Peyer's patch (tissue), 4 donors: ENCODE measurements at regions not wholly inside any gene's neighbourhood (a gene's known extent, or its start where the extent isn't known, plus 50 kb on each side); places are given as distances from the start of the nearest gene placed in this dataset.

Source experiments
- POLR2A ChIP-seq, 2 donors: fragments of 450-650 bp; IDR thresholded peaks; one replicate each; pipeline ENCODE4 v1.5.1; 2017; ENCODE audit warnings: antibody characterized with exemption in 2 of 2, mild to moderate bottlenecking in 2 of 2, moderate library complexity in 2 of 2
- TF ChIP-seq, protein P1 (sequence below), 6 experiments: fragments of 450-650 bp in 4 of 6; fragments of 200-600 bp in 2 of 6; sonication (generic) in 1 of 6; IDR thresholded peaks; one replicate each; pipeline ENCODE4 v1.5.1; 2017 to 2019; ENCODE audit warnings: antibody characterized with exemption in 6 of 6, mild to moderate bottlenecking in 3 of 6, moderate library complexity in 1 of 6

DNA sequence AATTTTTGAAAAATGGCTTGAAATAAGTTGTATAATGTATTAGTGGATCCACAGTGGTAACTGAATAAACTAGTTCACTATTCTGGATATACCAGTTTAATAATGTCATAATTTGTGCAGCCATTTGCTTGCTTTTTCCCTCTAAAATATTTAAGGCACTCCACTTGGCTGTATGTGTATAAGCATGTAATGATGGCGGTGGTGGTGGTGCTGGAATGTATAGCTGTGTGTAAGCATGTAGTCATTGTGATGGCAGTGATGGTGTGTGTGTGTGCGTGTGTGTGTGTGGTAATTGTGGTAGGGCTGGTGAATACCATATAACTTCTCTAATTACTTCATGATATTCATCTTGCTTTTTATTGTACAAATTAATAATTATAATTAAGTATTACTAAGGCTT, 89.2 kb upstream of the HIVEP1 start:
- TF ChIP-seq, protein P1, sequence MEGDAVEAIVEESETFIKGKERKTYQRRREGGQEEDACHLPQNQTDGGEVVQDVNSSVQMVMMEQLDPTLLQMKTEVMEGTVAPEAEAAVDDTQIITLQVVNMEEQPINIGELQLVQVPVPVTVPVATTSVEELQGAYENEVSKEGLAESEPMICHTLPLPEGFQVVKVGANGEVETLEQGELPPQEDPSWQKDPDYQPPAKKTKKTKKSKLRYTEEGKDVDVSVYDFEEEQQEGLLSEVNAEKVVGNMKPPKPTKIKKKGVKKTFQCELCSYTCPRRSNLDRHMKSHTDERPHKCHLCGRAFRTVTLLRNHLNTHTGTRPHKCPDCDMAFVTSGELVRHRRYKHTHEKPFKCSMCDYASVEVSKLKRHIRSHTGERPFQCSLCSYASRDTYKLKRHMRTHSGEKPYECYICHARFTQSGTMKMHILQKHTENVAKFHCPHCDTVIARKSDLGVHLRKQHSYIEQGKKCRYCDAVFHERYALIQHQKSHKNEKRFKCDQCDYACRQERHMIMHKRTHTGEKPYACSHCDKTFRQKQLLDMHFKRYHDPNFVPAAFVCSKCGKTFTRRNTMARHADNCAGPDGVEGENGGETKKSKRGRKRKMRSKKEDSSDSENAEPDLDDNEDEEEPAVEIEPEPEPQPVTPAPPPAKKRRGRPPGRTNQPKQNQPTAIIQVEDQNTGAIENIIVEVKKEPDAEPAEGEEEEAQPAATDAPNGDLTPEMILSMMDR (IDR thresholded peaks at IDR 0.05), result no peak
- no peak for TF ChIP-seq POLR2A (IDR thresholded peaks at IDR 0.05)
